GM21619 (cell line): ENCODE measurements at regions not wholly inside any gene's neighbourhood (a gene's known extent, or its start where the extent isn't known, plus 50 kb on each side); places are given as distances from the start of the nearest gene placed in this dataset.
"Not testable (repeated sequence)": the region's sequence is repeated elsewhere in the genome, so short reads cannot be mapped to it uniquely, and the experiment has no call there.

Experiments used
- ATAC-seq: cut with Tn5 transposase; IDR thresholded peaks from one replicate; pipeline ENCODE4 v1.9.1; 2021; ENCODE audit not compliant: unreplicated experiment

DNA sequence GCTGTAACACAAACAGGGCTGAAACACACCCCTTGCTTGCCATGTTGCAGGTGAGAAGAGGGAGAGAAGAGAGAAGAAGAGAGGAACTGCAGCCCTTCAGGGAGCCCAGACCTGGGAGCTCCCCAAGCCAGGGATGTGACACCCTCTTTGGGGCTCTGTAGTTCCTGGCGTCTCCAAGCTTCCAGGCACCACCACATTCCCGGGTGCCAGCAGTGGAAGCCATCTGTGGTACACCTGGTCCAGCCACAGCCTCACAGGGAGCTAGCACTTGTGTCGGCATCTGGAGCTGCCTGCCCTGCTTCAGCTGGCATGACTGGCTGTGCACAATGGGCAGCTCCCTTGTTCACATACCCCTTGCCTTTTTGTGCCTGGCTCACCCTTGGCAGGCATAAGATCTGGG lies 182.1 kb downstream of the DEPDC1B start:
- ATAC-seq, result no peak

DNA sequence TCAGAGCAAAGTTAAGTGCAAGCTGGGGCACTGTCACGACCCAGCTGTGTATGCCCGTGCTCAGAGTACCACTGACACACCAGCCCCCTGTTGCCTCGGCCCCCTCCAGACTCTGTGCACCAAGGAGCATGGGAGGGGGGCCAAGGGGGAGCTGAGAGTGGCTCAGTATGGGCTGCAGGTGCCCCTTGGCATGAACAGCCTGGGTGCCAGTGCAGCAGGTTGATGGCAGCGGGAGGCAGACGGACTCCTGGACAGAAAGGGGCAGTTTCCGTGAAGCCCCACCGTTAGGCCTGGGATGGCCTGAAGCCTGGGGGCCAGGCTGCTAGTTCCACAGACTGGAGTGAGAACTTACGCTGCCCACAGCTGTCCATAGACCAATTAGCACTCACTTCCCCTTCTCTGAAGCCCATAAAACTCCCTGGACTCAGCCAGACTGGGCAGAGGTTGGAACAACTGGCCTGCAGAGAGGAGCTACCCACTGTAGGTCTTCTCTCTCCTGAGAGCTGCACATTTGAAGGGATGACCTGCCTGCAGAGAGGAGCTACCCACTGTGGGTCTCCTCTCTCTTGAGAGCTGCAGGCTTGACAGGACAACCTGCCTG lies 182.8 kb downstream of the DEPDC1B start:
- ATAC-seq, result no peak

DNA sequence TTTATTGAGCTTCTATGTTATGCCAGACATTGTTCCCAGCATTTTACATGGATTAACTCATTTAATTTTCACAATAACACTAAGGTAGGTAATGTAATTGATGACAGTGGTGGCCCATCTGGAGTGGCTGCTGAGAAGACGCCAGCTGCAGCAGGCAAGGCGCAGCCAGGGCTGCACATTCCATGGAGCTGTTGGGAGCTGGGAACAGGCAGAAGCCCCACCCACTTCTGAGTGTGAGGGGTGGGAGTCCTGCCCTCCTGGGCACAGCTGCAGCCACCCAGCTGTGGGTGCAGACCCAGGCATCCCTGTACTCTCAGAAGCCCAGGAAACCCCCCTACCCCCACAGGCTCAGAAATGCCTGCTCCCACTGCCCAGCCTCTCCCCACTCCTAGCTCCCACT lies 183.3 kb downstream of the DEPDC1B start:
- ATAC-seq, result no peak

DNA sequence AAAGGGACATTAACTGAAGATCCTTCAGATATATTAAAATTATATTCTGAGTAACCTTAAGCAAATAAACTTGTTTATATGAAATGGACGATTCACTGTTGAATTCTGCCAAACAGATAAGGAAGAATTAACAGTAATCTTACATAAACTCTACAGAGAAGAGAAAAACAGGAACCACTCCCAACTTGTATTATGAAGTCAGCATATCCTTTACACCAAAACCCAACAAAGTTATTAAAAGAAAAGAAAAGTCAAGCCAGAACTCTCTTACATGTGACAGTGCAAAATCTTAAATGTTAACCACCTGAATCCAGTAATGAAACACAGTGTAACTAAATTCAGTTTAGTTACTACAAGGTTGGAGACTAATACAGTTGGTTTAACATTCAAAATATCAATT lies 185.8 kb downstream of the DEPDC1B start:
- ATAC-seq, result no peak

DNA sequence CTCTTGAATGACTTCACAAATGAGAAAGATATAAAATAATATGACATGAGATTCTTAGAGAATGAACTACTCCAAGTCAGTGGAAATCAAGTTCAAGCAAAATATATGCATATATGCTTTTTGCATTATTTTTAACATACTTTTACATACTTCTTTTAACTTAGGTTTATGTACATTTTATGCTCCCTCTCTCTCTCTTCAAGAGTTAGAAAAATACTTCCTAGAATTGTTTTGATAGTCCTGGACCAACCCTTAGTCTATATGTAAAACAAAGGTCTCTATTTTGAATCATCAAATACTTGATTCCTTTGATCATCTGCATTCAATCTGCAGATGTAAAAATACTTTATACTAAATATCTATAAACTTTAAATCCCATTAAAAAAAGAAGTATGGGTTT lies 187.8 kb downstream of the DEPDC1B start:
- no peak for ATAC-seq

DNA sequence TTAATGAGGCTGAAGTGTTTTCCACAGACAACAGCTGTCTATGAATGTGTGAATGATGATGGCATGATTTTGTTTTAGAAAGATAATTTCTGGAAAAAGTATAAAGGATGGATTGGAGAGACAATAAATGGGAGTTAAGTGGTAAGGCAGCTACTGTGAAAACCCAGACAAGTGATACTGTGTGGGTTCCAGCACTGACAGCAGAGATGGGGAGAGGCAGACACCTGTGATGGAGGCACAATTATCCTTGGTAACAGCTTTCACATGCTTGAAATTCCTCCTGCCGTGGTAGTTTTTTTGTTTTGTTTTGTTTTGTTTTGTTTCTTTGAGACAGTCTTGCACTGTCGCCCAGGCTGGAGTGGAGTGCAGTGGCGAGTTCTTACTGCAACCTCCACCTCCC lies 189.3 kb downstream of the DEPDC1B start:
- no peak for ATAC-seq

DNA sequence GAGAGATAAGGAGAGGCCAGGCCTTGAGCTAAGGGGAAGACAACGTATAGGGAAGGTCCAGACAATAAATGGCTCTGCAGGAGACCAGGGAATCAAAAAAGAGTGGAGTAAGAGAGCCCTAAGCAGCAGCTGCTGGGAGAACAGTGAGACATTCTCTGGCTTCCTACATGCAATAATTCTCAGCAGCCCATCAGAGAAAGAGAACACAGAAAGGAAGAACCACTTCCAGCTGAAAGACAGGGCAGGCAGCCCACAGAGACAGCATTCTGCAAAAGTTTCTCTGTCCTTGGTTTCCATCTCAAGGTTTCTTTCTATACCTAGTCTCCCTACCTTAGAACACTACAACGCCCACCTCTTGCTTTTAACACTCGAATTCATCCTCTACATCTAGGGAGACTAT lies 189.9 kb downstream of the DEPDC1B start:
- no peak for ATAC-seq

DNA sequence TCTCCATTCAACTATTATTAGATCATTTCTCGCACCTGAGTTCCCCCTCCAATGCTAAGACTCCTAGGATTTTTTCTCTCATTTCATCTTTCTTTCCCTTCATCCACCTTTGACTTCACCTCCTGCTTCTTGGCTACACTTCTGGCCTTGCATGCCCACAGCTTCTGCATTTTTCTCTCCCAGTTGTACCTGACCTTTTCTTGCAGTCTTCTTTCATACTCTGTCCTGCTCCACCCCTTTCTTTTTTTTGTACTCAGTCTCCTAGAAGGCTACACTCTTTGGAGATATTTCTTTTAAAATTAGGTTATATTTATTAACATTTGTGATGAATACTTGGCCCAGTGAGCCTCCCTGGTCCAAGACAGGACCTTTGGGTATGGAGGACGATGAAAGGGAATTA lies 190.4 kb downstream of the DEPDC1B start:
- no peak for ATAC-seq

DNA sequence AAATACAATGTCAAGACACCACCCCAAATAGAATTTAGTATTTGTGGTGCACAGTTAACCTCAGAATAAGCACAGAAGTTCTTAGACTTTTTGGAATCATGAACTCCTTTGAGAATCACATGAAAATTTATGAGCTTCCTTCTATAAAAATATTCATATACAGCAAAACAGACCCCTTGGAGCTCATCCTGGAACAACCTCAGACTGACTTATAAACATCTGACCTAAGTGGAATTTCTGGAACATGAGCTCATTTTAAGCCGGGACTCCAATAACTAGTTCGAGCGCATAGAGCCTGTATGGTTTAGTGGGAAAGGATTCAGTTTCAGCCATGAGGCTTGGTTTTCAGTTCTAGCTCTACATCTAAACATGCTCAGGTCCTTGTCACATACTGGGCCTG lies 192.3 kb downstream of the DEPDC1B start:
- ATAC-seq, result no peak

DNA sequence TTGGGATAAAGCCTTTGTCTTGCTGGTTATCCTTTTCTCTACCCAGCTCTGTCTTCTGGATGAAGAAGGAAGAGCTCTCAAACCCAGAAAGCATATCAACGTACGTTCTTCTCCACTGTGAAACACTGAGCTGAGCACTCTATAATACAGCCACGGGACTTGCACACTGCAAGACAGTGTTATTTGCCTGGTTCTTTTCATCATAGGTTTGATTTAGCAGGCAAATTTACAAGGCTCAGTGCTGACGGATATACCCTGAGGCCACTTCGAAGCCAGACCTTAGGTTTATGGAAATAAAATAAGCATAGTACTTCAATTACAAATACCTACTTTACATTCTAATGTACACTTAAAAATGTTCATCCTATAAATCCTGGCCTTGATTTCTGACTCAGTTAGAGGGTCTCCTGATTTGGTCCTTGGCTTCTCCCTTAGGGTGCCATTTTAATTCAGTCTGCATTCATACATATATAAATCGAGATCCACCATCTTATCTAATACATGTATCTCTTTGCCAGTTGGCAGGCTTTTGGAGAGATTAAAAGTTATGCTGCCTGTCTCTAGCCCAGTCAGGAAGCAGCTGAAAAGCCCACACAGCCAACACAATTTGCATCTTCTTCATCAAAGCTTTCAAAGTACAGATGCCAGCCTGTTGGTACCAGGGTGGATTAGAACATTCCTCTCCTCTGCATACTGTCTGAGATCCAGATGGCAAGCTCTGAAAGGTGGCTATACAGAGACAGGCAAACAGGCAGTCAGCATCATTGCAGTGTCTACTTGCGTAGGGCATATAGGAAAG lies 194.4 kb downstream of the DEPDC1B start:
- ATAC-seq, result no peak

DNA sequence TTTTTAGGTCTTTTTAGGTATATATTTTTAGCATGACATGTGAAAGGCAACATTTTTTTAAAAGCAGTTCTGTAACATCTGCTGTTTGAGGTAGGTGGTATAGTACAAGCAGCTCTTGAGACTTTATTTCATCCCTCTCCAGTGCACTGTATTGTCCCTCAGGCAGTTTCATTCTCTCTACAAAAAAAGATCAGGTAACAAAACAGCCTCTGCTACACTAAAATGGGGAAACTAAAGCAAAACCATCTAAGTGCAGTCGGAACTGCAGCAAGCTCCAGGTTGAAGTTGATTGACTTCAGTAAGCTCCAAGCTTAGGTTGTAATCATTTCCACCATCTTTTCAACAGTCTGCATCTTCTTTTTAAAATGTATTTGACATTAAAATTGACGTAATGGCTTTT lies 195.6 kb downstream of the DEPDC1B start:
- ATAC-seq, result peak; percentile 83

DNA sequence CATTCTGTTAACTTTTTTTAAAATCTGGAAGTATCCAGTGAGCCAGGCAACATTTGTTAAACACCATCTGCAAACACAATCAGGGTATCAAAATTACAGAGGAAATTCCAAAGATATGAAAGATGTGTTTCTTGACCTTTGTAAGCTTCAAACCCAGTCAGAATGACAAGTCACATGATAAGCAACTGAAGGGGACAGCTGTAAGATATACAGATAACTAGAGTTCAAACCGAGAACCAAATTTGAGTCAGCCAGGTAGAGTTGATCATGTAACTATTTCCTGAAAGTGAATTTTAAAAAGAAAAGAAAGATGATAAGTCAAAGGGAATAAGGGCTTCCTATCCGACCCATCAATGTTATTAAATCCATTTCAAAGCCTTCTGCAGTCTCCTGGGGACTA lies 196.2 kb downstream of the DEPDC1B start:
- peak; percentile 83 for ATAC-seq

DNA sequence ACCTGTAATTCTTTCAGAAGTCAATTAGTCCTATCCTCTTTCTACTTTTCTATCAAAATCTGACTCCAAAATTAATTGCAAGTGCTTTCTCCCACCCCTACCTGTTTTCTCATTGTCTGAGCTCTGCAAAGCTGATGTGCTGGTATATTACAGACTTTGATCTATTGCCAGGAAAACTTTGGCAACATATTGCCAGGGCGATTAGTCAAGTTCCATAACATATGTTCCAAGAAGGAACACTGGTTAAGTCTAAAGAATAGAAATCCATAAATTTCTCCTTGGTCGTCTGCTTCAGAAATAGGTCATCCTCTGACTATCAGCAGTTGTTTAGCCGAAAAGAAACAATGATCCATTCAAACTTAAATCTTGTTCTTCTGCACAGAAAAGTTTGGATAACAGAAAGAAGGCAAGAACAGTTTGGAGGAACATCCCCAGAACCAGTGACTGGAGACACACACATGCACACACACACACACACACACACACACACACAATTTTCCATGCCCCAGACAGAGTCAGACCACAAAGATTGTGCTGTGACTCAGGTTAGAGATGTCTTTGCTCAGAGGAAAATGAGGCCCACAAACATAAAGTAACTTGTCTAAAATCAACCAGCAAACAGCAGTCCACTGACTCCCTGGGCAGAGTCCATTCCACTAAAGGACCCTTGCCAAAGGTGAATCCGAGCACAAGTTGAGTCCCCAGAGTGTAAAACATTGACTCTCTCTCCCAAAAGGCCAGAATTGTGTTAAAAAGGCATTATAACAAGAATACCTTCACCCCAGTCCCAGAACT lies 202.1 kb downstream of the DEPDC1B start:
- no peak for ATAC-seq

DNA sequence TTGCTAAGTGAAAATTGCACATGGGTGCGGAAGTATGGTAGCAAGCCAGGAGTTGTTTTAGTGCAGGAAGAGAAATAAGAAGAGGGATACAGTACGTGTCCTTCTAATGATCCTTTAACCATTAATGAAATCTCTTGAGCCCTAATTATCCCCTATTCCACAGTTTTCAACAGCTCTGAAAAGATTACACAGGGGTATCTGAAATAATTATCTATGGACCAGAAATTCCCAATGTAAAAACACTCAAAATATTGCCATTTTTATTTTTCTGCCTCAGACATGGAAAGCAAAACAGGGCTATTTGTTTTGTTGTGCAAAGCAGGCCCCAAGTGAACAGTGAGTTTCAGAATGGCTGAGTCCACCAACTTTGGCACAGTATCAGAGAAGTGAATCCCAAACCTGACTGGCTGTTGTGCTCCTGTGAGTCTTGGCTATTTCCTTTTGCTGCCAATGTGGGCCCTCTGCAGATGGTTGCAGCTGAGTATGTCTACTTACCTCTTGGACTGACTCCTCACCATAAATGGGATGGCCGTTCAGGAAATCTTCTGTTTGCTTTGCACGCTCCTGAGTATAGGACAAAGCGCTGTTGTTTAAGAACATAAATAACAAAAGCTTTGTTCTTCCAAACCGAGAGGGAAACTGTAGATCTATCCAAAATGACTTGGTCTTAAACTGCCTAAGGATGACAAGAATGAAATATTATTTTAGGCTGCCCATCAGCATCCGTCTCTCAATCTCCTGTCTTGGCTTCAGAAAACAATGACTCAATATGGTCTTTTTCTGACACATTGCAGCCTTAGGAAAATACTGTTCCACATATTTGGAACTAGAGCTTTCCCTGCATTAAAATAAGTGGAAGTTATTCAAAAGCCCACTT lies 204.1 kb downstream of the DEPDC1B start:
- ATAC-seq, result no peak

DNA sequence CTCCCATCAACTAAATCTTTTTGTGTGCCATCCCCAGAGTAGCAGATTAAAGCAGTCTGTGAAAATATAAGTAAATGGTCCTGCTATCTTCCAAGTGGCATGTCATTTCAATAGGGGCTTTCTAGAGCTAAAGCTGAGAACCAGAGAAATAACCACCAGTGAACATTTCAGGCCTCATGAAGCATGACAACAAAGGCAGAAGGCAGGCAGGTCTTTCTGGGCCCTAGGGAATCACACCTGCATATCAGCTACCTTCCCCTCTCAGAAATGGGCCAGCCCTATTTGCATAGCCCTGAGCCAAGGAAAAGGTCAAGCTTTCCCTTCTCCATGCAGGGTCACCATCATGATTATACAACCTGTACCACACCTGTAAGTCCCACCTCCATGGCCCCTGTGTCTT lies 205.3 kb downstream of the DEPDC1B start:
- ATAC-seq, result peak; percentile 83

DNA sequence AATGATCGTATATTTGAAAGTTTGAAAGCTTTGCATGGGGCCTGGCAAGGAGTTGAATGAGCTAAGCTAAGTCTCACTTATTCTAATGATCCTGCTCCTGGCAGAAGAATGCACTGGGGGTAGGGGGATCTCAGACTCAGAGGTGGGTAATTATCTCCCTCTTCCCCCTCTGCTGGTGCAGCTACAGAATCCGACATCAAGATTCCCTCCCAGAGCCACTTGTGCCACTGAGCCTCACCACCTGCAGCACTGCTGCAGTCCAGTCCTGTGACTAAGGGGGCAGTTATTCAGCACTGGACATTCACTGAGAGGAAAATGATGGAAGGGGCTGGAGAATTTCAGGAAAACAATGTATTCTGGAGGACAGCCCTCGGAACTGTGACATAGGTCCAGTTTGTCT lies 205.8 kb downstream of the DEPDC1B start:
- ATAC-seq, result no peak

DNA sequence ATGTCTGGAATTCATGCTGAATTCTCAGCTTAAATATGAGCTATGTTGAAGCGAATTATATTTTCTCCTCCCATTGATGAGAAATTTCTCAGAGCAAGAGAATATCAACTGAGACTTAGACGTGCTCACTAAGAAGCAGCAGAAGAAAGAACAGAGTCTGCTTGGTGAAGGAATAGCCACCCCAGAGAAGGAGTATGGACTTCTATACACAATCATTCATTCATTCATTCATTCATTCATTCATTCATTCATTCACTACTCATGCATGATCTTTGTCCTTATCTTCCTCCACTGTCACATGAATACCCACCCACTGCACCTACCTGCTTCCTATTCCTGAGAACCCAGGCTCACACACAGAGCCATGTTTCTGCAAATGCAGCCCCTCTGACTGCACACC lies 206.6 kb downstream of the DEPDC1B start:
- ATAC-seq, result no peak

DNA sequence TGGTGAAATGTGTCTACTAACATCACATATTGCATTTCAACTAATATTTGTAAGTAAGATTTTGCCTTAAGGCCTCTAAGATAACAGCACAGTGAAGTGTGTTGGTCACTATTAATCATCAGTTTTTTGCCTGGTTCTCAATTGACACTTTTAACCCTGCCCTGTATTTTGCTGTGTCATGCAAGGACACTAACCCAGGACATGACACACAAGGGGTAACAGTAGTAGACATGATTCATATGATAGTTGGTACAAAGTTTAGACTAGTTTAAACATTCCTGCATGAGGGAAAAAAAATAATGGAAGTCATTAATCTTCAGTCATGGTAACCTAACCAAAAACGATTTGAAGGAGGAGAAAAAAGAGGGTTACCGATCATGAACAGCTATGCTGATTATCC lies 207.0 kb downstream of the DEPDC1B start:
- no peak for ATAC-seq

DNA sequence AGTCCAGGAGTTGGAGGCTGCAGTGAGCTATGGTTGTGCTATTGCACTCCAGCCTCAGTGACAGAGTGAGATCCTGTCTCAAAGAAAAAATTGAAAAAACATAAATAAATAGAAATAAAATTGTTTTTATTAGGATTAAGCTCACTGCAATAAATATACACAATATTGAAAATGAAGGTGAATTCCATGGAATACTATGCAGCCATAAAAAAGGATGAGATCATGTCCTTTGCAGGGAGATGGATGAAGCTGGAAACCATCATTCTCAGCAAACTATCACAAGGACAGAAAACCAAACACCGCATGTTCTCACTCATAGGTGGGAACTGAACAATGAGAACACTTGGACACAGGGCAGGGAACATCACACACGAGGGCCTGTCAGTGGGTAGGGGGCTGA lies 207.6 kb downstream of the DEPDC1B start:
- not testable (repeated sequence) for ATAC-seq

DNA sequence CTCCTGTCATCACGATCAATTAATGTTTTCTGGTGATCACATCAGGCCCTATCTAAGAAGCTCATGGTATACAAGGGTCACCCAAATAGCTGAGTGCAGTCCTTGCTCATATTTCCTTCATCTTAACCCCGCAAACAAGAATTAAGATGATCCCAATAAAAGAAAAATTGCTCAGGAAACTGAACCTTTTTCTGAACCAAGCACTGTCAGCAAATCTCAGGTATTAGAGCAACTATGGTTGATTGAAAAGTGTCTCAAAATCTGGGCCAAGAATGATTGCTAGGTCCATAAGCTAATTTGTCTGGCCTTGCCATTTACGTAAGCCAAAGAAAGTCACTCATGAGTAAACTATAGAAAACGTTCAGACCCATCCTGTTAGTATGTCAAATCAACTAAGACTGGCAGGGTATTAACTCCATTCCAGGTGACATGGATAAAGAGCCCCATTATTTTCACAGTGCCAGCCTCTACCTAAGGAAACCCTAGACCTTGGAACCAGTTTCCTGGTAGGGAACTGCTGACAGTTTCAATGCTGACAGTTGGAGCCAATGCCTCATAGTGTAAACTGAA lies 209.3 kb downstream of the DEPDC1B start:
- ATAC-seq, result no peak

DNA sequence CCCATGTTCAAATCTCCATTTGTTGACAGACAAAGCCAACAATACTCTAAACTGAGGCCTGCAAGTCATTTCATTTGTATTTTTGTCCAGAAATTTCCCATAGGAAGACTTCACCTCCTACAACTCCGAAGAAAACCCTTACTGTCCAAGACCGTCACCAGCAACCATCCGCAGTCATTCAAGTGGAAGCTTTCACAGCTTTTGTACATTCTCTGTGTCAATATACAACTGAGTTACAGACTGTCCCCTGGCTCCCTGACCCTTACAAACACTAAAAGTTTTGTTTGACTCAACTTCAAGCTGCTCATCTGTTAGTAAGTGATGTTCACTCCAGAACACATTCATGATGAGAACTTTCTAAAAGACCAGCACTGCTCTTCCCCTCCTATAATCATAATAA lies 210.1 kb downstream of the DEPDC1B start:
- ATAC-seq, result no peak
